KMS-11 (cell line): ENCODE measurements at regions not wholly inside any gene's neighbourhood (a gene's known extent, or its start where the extent isn't known, plus 50 kb on each side); places are given as distances from the start of the nearest gene placed in this dataset.

Experiments used
- H2AFZ ChIP-seq: fragments of 200-600 bp; sonication (generic); 2 replicates; pipeline ENCODE4 v1.6.1; 2016; ENCODE audit warnings: antibody characterized with exemption, mixed run types, low read depth
- H3K27ac ChIP-seq: fragments of 200-600 bp; sonication (generic); 2 replicates; pipeline ENCODE4 v1.6.1; 2016; ENCODE audit warnings: mild to moderate bottlenecking, mixed run types
- H3K27me3 ChIP-seq: fragments of 200-600 bp; sonication (generic); 2 replicates; pipeline ENCODE4 v1.6.1; 2017; ENCODE audit warnings: mild to moderate bottlenecking, low read depth, mixed run types, moderate library complexity; ENCODE audit not compliant: insufficient read depth
- H3K36me3 ChIP-seq: fragments of 200-600 bp; sonication (generic); 2 replicates; pipeline ENCODE4 v1.6.1; 2017; ENCODE audit warnings: mild to moderate bottlenecking, mixed run types; ENCODE audit not compliant: insufficient read depth
- H3K4me1 ChIP-seq: fragments of 200-600 bp; sonication (generic); 2 replicates; pipeline ENCODE4 v1.6.1; 2016; ENCODE audit warnings: mild to moderate bottlenecking, low read depth, mixed run types; ENCODE audit not compliant: poor library complexity, severe bottlenecking
- H3K4me2 ChIP-seq: fragments of 200-600 bp; sonication (generic); 2 replicates; pipeline ENCODE4 v1.7.0; 2016; ENCODE audit warnings: mild to moderate bottlenecking, mixed run types
- H3K4me3 ChIP-seq: fragments of 200-600 bp; sonication (generic); IDR thresholded peaks from 2 replicates; pipeline ENCODE4 v1.6.1; 2017; ENCODE audit warnings: low read depth, low read length, mixed read lengths; ENCODE audit not compliant: insufficient read depth
- H3K79me2 ChIP-seq: fragments of 200-600 bp; sonication (generic); 2 replicates; pipeline ENCODE4 v1.6.1; 2016; ENCODE audit warnings: low read depth, mixed run types; ENCODE audit not compliant: insufficient read depth
- H3K9ac ChIP-seq: fragments of 200-600 bp; sonication (generic); 2 replicates; pipeline ENCODE4 v1.6.1; 2016; ENCODE audit warnings: mild to moderate bottlenecking, mixed run types
- H4K20me1 ChIP-seq: fragments of 200-600 bp; sonication (generic); 2 replicates; pipeline ENCODE4 v1.6.1; 2016; ENCODE audit warnings: mild to moderate bottlenecking, mixed run types; ENCODE audit not compliant: insufficient read depth
- CTCF ChIP-seq: fragments of 200-600 bp; sonication (generic); conservative IDR thresholded peaks from 2 replicates; pipeline ENCODE4 v1.6.1; 2017; ENCODE audit warnings: low read depth, mild to moderate bottlenecking, antibody characterized with exemption, low read length, moderate library complexity, mixed read lengths

DNA sequence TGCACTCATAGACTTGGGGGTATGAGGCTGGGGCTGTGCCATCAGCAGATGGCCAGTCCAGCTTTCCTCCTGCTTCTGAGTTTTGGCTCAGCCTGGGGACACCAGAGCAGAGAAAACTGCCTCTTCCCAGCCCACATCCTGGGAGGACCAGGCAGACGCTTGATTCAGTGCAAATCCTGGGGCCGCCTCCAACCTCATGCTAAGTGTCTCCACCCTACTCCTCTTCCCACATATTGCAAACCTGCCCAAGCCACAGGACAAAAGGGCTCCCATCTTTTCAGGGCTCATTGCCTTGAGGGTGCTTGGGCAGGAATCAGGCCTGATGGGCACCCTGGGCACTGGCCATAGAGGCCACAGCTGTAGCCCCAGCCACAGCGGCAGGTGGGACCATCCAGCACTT lies 79.7 kb upstream of the SHANK2 start:
- no peak overlapping the region for H2AFZ ChIP-seq
- no peaks in the 10 kb centered on the region for H3K36me3 ChIP-seq
- no peak overlapping the region for H3K4me2 ChIP-seq
- H3K4me1 ChIP-seq: no peaks in the 10 kb centered on the region
- H3K27me3 ChIP-seq: no peaks in the 10 kb centered on the region
- TF ChIP-seq CTCF: no peak
- H3K9ac ChIP-seq: no peak overlapping the region
- H3K79me2 ChIP-seq: no peaks in the 10 kb centered on the region
- H3K27ac ChIP-seq: no peak overlapping the region
- no peaks in the 10 kb centered on the region for H4K20me1 ChIP-seq
- H3K4me3 ChIP-seq: no peak overlapping the region

DNA sequence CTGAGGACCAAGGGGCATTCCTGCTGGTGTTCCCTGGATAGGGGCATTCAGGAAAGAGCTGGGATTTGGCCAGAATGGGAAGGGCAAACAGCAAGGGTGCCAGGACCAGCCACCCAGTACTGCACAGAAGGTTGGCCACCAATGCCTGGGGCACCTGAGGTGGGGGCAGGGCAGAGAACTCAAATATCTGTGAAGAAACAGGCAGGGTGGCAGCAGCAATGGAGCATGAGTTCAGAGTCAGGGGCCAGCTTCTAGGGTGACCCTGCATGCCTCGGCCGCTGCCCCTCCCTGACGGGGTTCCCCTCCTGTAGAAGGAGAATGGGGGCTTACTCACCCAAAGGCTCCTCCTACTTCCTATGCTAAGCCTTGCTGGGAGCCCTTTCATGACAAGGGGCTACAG lies 79.3 kb upstream of the SHANK2 start:
- Histone ChIP-seq H3K4me3 (no peak overlapping the region), H3K27me3 (no peaks in the 10 kb centered on the region), H2AFZ (no peak overlapping the region), H3K9ac (no peak overlapping the region), H4K20me1 (no peaks in the 10 kb centered on the region), H3K79me2 (no peaks in the 10 kb centered on the region), H3K4me2 (no peak overlapping the region), H3K27ac (no peak overlapping the region), H3K36me3 (no peaks in the 10 kb centered on the region), H3K4me1 (no peaks in the 10 kb centered on the region)
- no peak for TF ChIP-seq CTCF

GRCh38 chr11:71330996-71331395 lies 78.6 kb upstream of the SHANK2 start:
- TF ChIP-seq CTCF: no peak
- no peaks in the 10 kb centered on the region; the same call in 1 of the 2 replicates for H3K27me3 ChIP-seq
- H3K4me1 ChIP-seq: no peaks in the 10 kb centered on the region
- H3K9ac ChIP-seq: no peak overlapping the region
- H3K27ac ChIP-seq: no peak overlapping the region
- no peak overlapping the region for H3K4me3 ChIP-seq
- no peaks in the 10 kb centered on the region for H3K36me3 ChIP-seq
- no peaks in the 10 kb centered on the region for H4K20me1 ChIP-seq
- no peak overlapping the region for H3K4me2 ChIP-seq
- H2AFZ ChIP-seq: no peak overlapping the region
- no peaks in the 10 kb centered on the region for H3K79me2 ChIP-seq

GRCh38 chr11:71330349-71330748 lies 78.0 kb upstream of the SHANK2 start:
- H2AFZ ChIP-seq: no peak overlapping the region
- H3K79me2 ChIP-seq: no peaks in the 10 kb centered on the region
- H4K20me1 ChIP-seq: no peaks in the 10 kb centered on the region
- no peak overlapping the region for H3K27ac ChIP-seq
- no peak for TF ChIP-seq CTCF
- no peaks in the 10 kb centered on the region for H3K36me3 ChIP-seq
- H3K9ac ChIP-seq: no peak overlapping the region
- no peak overlapping the region for H3K4me3 ChIP-seq
- no peaks in the 10 kb centered on the region for H3K4me1 ChIP-seq
- H3K4me2 ChIP-seq: no peak overlapping the region
- H3K27me3 ChIP-seq: no peaks in the 10 kb centered on the region; the same call in 1 of the 2 replicates
